Spleen (tissue), 11 donors: ENCODE measurements at regions not wholly inside any gene's neighbourhood (a gene's known extent, or its start where the extent isn't known, plus 50 kb on each side); places are given as distances from the start of the nearest gene placed in this dataset.

ENCODE experiments used
- DNase-seq: peaks from one replicate; pipeline ENCODE4 v3.0.0-alpha.2; 2020
- H3K27ac ChIP-seq, 8 donors: fragments of 200-600 bp; sonication (generic) in 7 of 8; 1 replicate in 4 of 8; 2 replicates in 4 of 8; pipeline versions ENCODE4 v1.5.0 to v1.8.0; 2016 to 2021; ENCODE audit warnings: inconsistent platforms in 4 of 8, mild to moderate bottlenecking in 4 of 8, moderate library complexity in 1 of 8
- H3K27me3 ChIP-seq, 7 donors: fragments of 200-600 bp; sonication (generic) in 6 of 7; replicated peaks in 1 of 7; 1 replicate in 4 of 7; 2 replicates in 3 of 7; pipeline versions ENCODE4 v1.5.0 to v1.8.0; 2016 to 2021; ENCODE audit warnings: inconsistent platforms in 3 of 7, mild to moderate bottlenecking in 1 of 7
- H3K36me3 ChIP-seq, 6 donors: fragments of 200-600 bp; sonication (generic) in 5 of 6; 1 replicate in 4 of 6; 2 replicates in 2 of 6; pipeline versions ENCODE4 v1.5.0 to v1.8.0; 2016 to 2021; ENCODE audit warnings: inconsistent platforms in 2 of 6
- H3K4me1 ChIP-seq, 6 donors: fragments of 200-600 bp; sonication (generic) in 5 of 6; 1 replicate in 3 of 6; 2 replicates in 3 of 6; pipeline versions ENCODE4 v1.5.0 to v1.8.0; 2016 to 2021; ENCODE audit warnings: inconsistent platforms in 3 of 6
- H3K4me3 ChIP-seq, 8 donors: fragments of 200-600 bp; sonication (generic) in 7 of 8; 1 replicate in 4 of 8; 2 replicates in 4 of 8; pipeline versions ENCODE4 v1.5.0 to v1.8.0; 2016 to 2021; ENCODE audit warnings: inconsistent platforms in 4 of 8, mild to moderate bottlenecking in 4 of 8, moderate library complexity in 2 of 8
- H3K9me3 ChIP-seq, 8 donors: fragments of 200-600 bp; sonication (generic) in 7 of 8; 1 replicate in 4 of 8; 2 replicates in 4 of 8; pipeline versions ENCODE4 v1.5.0 to v1.8.0; 2016 to 2021; ENCODE audit warnings: inconsistent platforms in 4 of 8
- CTCF ChIP-seq, 11 experiments: fragments of 200-600 bp in 7 of 11; fragments of 450-650 bp in 4 of 11; sonication (generic) in 4 of 11; IDR thresholded peaks in 8 of 11; conservative IDR thresholded peaks in 3 of 11; 1 replicate in 7 of 11; 2 replicates in 4 of 11; pipeline versions ENCODE4 v1.4.0 to v1.8.0; 2016 to 2021; ENCODE audit warnings: antibody characterized with exemption in 11 of 11, inconsistent platforms in 4 of 11, mild to moderate bottlenecking in 1 of 11
- POLR2A ChIP-seq, 3 donors: fragments of 450-650 bp; IDR thresholded peaks; one replicate each; pipeline ENCODE4 v1.5.1; 2017; ENCODE audit warnings: antibody characterized with exemption in 3 of 3, mild to moderate bottlenecking in 1 of 3
- POLR2AphosphoS5 ChIP-seq, 3 donors: sonication (generic); formaldehyde crosslinking; IDR thresholded peaks; one replicate each; pipeline ENCODE4 v1.5.1; 2017; ENCODE audit warnings: antibody characterized with exemption in 3 of 3
- WGBS, 5 donors: extraction: QIAGEN DNeasy Blood & Tissue Kit in 3 of 5; methylation state at CpG; one replicate each; pipeline versions ENCODE4 v1.1.5 to v1.1.7; 2013 to 2018; 5-methylcytosine and 5-hydroxymethylcytosine counted together
- intact Hi-C: fragments of 100-400 bp; cut with DNase I; formaldehyde crosslinking; loops from one replicate; pipeline ENCODE4 v1.15.0; 2023; ENCODE audit warnings: low total_unique reads
- donor health status: healthy with polysubstance abuse.
- donor health status: DM: no; HTN: no; CAD: no; lungs with moderate emphysema.
- donor health status: DM: no; HTN: no; CAD: no.
- donor health status: Bipolar disorder and iron deficiency.
- donor health status: healthy.
- donor health status: DM: no; HTN: no; CAD: no.
- donor health status: DM: yes; HTN: yes; CAD: no.

- DNase-seq, result no peak
- Histone ChIP-seq H3K4me1 (peaks cover 0 to 14% (median 9%) of the 10 kb centered on the region in 6 donors), H3K27ac (no peak overlapping the region), H3K4me3 (no peak overlapping the region), H3K36me3 (no peaks in the 10 kb centered on the region), H3K27me3 (no peaks in the 10 kb centered on the region), H3K9me3 (no peaks in the 10 kb centered on the region)
- 89 to 96% (median 95%) methylated on average over 4 of the region's 4 CpGs for WGBS, 5 donors
- TF ChIP-seq POLR2A (IDR thresholded peaks at IDR 0.05) (no peak), CTCF (IDR thresholded peaks at IDR 0.05 in 8 of 11, conservative IDR thresholded peaks at IDR 0.05 in 3 of 11) (no peak), POLR2AphosphoS5 (IDR thresholded peaks at IDR 0.05) (no peak)
- intact Hi-C loops, result no loop called here
Measured at GRCh38 chr2:43035922-43036321, 190.5 kb downstream of the ZFP36L2 start.

- no peaks in the 10 kb centered on the region for H3K27me3 ChIP-seq
- H3K27ac ChIP-seq, result no peak overlapping the region
- TF ChIP-seq CTCF (IDR thresholded peaks at IDR 0.05 in 8 of 11, conservative IDR thresholded peaks at IDR 0.05 in 3 of 11) (no peak), POLR2AphosphoS5 (IDR thresholded peaks at IDR 0.05) (no peak), POLR2A (IDR thresholded peaks at IDR 0.05) (no peak)
- no peaks in the 10 kb centered on the region for H3K9me3 ChIP-seq
- peak; percentile 14 for DNase-seq
- peaks cover 0 to 14% (median 9%) of the 10 kb centered on the region in 6 donors for H3K4me1 ChIP-seq
- no peaks in the 10 kb centered on the region for H3K36me3 ChIP-seq
- 86 to 94% (median 89%) methylated on average over 7 of the region's 7 CpGs for WGBS, 5 donors
- H3K4me3 ChIP-seq, result no peak overlapping the region
- intact Hi-C loops, result no loop called here
Measured at GRCh38 chr2:43034921-43035320, 191.5 kb downstream of the ZFP36L2 start.

- no peak overlapping the region for H3K27ac ChIP-seq
- TF ChIP-seq CTCF (IDR thresholded peaks at IDR 0.05 in 8 of 11, conservative IDR thresholded peaks at IDR 0.05 in 3 of 11), result no peak
- no peak for TF ChIP-seq POLR2A (IDR thresholded peaks at IDR 0.05)
- no peak for TF ChIP-seq POLR2AphosphoS5 (IDR thresholded peaks at IDR 0.05)
- 91 to 98% (median 95%) methylated on average over 2 of the region's 2 CpGs for WGBS, 5 donors
- peak; percentile 47 for DNase-seq
- intact Hi-C loops, result no loop called here
- no peaks in the 10 kb centered on the region for H3K9me3 ChIP-seq
- peaks cover 0 to 18% (median 9%) of the 10 kb centered on the region in 6 donors for H3K4me1 ChIP-seq
- H3K36me3 ChIP-seq, result no peaks in the 10 kb centered on the region
- H3K27me3 ChIP-seq, result no peaks in the 10 kb centered on the region
- H3K4me3 ChIP-seq, result no peak overlapping the region
Measured at GRCh38 chr2:43034242-43034619, 192.2 kb downstream of the ZFP36L2 start.

- Histone ChIP-seq H3K4me3 (no peak overlapping the region), H3K36me3 (no peaks in the 10 kb centered on the region), H3K4me1 (peaks cover 0 to 18% (median 9%) of the 10 kb centered on the region in 6 donors), H3K9me3 (no peaks in the 10 kb centered on the region), H3K27ac (no peak overlapping the region), H3K27me3 (no peaks in the 10 kb centered on the region)
- intact Hi-C loops, result no loop called here
- WGBS, 5 donors, result 90 to 95% (median 94%) methylated on average over 13 of the region's 13 CpGs
- DNase-seq, result peak; percentile 34
- TF ChIP-seq POLR2A (IDR thresholded peaks at IDR 0.05) (no peak), POLR2AphosphoS5 (IDR thresholded peaks at IDR 0.05) (no peak), CTCF (IDR thresholded peaks at IDR 0.05 in 8 of 11, conservative IDR thresholded peaks at IDR 0.05 in 3 of 11) (no peak)
Measured at GRCh38 chr2:43033466-43034241, 192.8 kb downstream of the ZFP36L2 start.
